DOHH2 (cell line): ENCODE measurements at regions not wholly inside any gene's neighbourhood (a gene's known extent, or its start where the extent isn't known, plus 50 kb on each side); places are given as distances from the start of the nearest gene placed in this dataset.

Experiments used
- H3F3A ChIP-seq: fragments of 200-600 bp; sonication (generic), shearing (Covaris generic); 2 replicates; pipeline ENCODE4 v1.6.0; 2016; ENCODE audit warnings: antibody characterized with exemption, mild to moderate bottlenecking; ENCODE audit not compliant: control insufficient read depth, insufficient read depth
- H3K27ac ChIP-seq: fragments of 200-600 bp; sonication (generic); 2 replicates; pipeline ENCODE4 v1.5.1; 2014; ENCODE audit warnings: low read depth, mild to moderate bottlenecking, low read length, moderate library complexity
- H3K27me3 ChIP-seq: fragments of 200-600 bp; sonication (generic); 2 replicates; pipeline ENCODE4 v1.6.1; 2014; ENCODE audit warnings: mild to moderate bottlenecking, low read length, mixed read lengths; ENCODE audit not compliant: control insufficient read depth
- H3K36me3 ChIP-seq: fragments of 200-600 bp; sonication (generic); 2 replicates; pipeline ENCODE4 v1.6.1; 2014; ENCODE audit warnings: mild to moderate bottlenecking, low read length, moderate library complexity, mixed read lengths; ENCODE audit not compliant: control insufficient read depth
- H3K4me1 ChIP-seq: fragments of 200-600 bp; sonication (generic); 2 replicates; pipeline ENCODE4 v1.6.1; 2014; ENCODE audit warnings: mild to moderate bottlenecking, low read length, mixed read lengths; ENCODE audit not compliant: control insufficient read depth
- H3K4me2 ChIP-seq: fragments of 200-600 bp; sonication (generic); 2 replicates; pipeline ENCODE4 v1.6.0; 2014; ENCODE audit warnings: mild to moderate bottlenecking, low read length, moderate library complexity
- H3K4me3 ChIP-seq: fragments of 200-600 bp; sonication (generic); 2 replicates; pipeline ENCODE4 v1.5.1; 2014; ENCODE audit warnings: mild to moderate bottlenecking, low read length, mixed read lengths
- H3K79me2 ChIP-seq: fragments of 200-600 bp; sonication (generic); 2 replicates; pipeline ENCODE4 v1.6.1; 2014; ENCODE audit warnings: mild to moderate bottlenecking, low read length, mixed read lengths; ENCODE audit not compliant: control insufficient read depth
- H3K9me2 ChIP-seq: fragments of 200-600 bp; sonication (generic); replicated peaks from 2 replicates; pipeline ENCODE4 v1.6.1; 2014; ENCODE audit warnings: mild to moderate bottlenecking, low read length, mixed read lengths; ENCODE audit not compliant: control insufficient read depth
- H3K9me3 ChIP-seq: fragments of 200-600 bp; sonication (generic); 2 replicates; pipeline ENCODE4 v1.6.1; 2014; ENCODE audit warnings: antibody characterized with exemption, low read length, mixed read lengths; ENCODE audit not compliant: control insufficient read depth, insufficient read depth
- H4K20me1 ChIP-seq: fragments of 200-600 bp; sonication (generic); 2 replicates; pipeline ENCODE4 v1.6.0; 2014; ENCODE audit warnings: low read depth, mild to moderate bottlenecking, antibody characterized with exemption, low read length, moderate library complexity; ENCODE audit not compliant: control insufficient read depth, insufficient read depth
- EZH2phosphoT487 ChIP-seq: fragments of 200-600 bp; sonication (generic); IDR thresholded peaks from 2 replicates; pipeline ENCODE4 v1.6.1; 2017; ENCODE audit warnings: borderline replicate concordance, mild to moderate bottlenecking, antibody characterized with exemption, low read length, moderate library complexity, mixed read lengths
- TF ChIP-seq, protein P1 (sequence below): fragments of 200-600 bp; sonication (generic); IDR thresholded peaks from one replicate; pipeline ENCODE4 v1.5.1; 2014; ENCODE audit warnings: antibody characterized with exemption, mild to moderate bottlenecking, low read depth, low read length; ENCODE audit not compliant: poor library complexity, severe bottlenecking

DNA sequence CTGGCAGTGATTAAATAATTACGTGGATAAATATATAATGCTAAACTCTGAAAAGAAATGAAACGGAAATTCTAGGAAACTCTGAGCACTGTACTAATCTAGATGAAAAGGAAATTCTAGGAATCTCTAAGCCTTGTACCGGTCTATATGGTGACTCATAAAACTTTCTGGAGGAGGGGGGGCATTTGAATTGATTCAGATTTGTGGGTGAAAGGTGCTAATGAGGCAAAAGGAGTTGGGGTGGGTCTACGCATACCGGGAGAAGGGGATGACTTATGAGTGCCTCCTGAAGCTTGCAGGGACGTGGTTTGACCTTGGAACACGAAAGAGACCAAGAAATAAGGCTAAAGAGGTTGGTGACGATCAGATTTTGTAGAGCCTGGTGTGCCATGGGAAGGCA is 151.7 kb upstream of the CASK start:
- no peaks in the 10 kb centered on the region for H3K36me3 ChIP-seq
- no peaks in the 10 kb centered on the region for H3K4me1 ChIP-seq
- H3K27me3 ChIP-seq = no peaks in the 10 kb centered on the region
- H3K4me3 ChIP-seq = no peak overlapping the region
- TF ChIP-seq EZH2phosphoT487 = no peak
- TF ChIP-seq, protein P1, sequence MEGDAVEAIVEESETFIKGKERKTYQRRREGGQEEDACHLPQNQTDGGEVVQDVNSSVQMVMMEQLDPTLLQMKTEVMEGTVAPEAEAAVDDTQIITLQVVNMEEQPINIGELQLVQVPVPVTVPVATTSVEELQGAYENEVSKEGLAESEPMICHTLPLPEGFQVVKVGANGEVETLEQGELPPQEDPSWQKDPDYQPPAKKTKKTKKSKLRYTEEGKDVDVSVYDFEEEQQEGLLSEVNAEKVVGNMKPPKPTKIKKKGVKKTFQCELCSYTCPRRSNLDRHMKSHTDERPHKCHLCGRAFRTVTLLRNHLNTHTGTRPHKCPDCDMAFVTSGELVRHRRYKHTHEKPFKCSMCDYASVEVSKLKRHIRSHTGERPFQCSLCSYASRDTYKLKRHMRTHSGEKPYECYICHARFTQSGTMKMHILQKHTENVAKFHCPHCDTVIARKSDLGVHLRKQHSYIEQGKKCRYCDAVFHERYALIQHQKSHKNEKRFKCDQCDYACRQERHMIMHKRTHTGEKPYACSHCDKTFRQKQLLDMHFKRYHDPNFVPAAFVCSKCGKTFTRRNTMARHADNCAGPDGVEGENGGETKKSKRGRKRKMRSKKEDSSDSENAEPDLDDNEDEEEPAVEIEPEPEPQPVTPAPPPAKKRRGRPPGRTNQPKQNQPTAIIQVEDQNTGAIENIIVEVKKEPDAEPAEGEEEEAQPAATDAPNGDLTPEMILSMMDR = no peak
- H3K4me2 ChIP-seq = no peak overlapping the region
- H3F3A ChIP-seq = no peaks in the 10 kb centered on the region
- H3K79me2 ChIP-seq = no peaks in the 10 kb centered on the region
- H3K9me2 ChIP-seq = no peaks in the 10 kb centered on the region
- H3K27ac ChIP-seq = no peak overlapping the region
- H3K9me3 ChIP-seq = no peaks in the 10 kb centered on the region
- no peaks in the 10 kb centered on the region for H4K20me1 ChIP-seq

DNA sequence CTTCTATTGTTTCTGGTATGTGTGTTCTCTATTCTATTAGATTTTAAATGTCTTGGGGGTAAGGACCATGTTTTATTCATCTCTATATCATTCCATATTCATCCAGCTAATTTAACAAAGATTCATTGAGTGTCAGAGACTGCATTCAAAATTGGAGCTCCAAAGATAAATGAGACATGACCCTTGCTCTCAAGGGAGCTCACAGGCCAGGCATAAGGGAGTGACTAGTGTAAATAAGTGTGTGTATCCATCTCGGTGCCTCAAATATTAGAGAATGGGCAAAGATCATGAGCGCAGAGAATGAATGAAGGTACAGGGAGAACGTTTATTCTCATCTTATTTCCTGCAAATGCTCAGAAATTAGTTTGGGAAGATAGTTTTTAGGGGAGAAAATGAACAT is 150.1 kb upstream of the CASK start:
- no peaks in the 10 kb centered on the region for H3K27me3 ChIP-seq
- H3K9me2 ChIP-seq = no peaks in the 10 kb centered on the region
- no peaks in the 10 kb centered on the region for H3K36me3 ChIP-seq
- H3K4me2 ChIP-seq = no peak overlapping the region
- no peak overlapping the region for H3K4me3 ChIP-seq
- H3F3A ChIP-seq = no peaks in the 10 kb centered on the region
- no peaks in the 10 kb centered on the region for H4K20me1 ChIP-seq
- H3K4me1 ChIP-seq = no peaks in the 10 kb centered on the region
- TF ChIP-seq, protein P1 = no peak
- TF ChIP-seq EZH2phosphoT487 = no peak
- no peaks in the 10 kb centered on the region for H3K79me2 ChIP-seq
- H3K27ac ChIP-seq = no peak overlapping the region
- no peaks in the 10 kb centered on the region for H3K9me3 ChIP-seq

DNA sequence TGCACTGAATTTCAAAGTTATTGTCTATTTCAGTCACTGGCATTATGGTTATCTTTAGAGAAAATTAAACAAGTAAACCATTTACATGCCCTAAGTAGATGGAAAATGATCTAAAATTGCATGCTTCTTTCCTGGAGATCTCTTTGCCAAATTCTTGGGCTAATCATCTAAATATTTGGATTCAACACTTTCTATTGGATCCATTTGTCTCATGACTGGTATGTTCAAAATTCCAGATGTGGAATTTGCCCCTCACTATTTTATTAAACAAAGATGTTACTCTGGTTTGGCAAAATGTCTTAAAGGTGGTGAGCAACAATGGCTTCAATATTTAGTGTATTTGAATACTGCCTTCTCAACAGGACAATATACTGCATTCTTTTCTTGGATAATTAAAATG is 147.5 kb upstream of the CASK start:
- no peak for TF ChIP-seq EZH2phosphoT487
- TF ChIP-seq, protein P1 = no peak
- Histone ChIP-seq H3K4me1 (no peaks in the 10 kb centered on the region), H3F3A (no peaks in the 10 kb centered on the region)

DNA sequence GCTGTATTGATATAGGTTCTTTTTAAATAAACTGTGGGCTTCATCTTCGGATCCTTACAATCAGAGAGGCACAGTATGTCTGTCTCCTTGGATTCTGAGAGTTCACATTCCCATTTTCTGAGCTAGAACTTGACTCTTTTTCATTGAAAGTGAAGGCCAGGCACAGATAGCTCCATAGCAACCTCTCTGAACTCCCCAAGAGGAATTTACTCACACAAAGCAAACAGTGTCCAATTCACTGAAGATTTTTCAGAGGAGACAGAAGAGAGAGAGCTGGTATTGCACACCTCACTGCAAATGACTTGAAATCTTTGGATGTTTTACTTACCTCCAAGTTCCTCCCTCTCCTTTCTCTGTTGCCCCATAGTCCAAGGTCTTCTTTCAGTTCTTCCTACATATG is 130.9 kb upstream of the CASK start:
- Histone ChIP-seq H3K4me1 (no peaks in the 10 kb centered on the region), H3K4me2 (no peak overlapping the region), H4K20me1 (no peaks in the 10 kb centered on the region), H3K27me3 (no peaks in the 10 kb centered on the region), H3K4me3 (no peak overlapping the region), H3K9me2 (no peaks in the 10 kb centered on the region), H3K27ac (no peak overlapping the region), H3K79me2 (no peaks in the 10 kb centered on the region), H3F3A (no peaks in the 10 kb centered on the region), H3K36me3 (no peaks in the 10 kb centered on the region), H3K9me3 (no peaks in the 10 kb centered on the region)
- TF ChIP-seq EZH2phosphoT487 = no peak
- TF ChIP-seq, protein P1 = no peak

More for the DNA sequence above, 147.5 kb upstream of the CASK start:
- Histone ChIP-seq H3K27ac (no peak overlapping the region), H3K4me3 (no peak overlapping the region), H4K20me1 (no peaks in the 10 kb centered on the region), H3K9me3 (no peaks in the 10 kb centered on the region), H3K36me3 (no peaks in the 10 kb centered on the region), H3K79me2 (no peaks in the 10 kb centered on the region), H3K4me2 (no peak overlapping the region), H3K9me2 (no peaks in the 10 kb centered on the region), H3K27me3 (no peaks in the 10 kb centered on the region)
